ENCODE measurements at regions not wholly inside any gene's neighbourhood (a gene's known extent, or its start where the extent isn't known, plus 50 kb on each side); places are given as distances from the start of the nearest gene placed in this dataset.

DNA sequence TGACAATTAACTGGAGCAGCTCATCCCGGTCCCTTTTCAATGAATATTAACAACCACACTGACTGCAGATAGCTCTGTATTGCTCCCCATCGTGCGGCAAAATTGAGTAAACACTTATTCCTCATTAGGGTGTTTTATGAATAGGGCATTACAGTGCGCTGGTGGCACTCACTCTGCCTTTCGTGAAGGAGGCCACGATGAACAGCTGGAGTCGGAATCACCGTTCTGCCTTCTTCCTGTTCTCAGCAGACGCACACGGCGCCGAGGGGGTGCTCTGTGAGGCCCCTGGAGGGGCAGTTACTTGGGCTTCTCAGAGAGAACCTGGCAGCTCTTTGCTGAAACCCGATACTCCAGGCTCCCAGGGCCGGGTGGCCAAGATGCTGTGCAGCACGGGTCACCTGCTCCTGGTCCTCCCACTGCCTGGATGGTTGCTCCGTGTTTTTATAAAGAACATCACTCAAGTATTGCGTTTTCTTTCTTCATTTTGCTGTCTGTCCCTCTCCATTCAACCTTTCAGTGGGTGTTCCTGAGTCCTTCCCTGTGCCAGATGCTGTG, 241.9 kb downstream of the GLRX3 start:
- no peak for TF ChIP-seq EZH2 (IDR thresholded peaks at IDR 0.05; ENCODE audit: low read length, unreplicated experiment)
- TF ChIP-seq, protein P1, sequence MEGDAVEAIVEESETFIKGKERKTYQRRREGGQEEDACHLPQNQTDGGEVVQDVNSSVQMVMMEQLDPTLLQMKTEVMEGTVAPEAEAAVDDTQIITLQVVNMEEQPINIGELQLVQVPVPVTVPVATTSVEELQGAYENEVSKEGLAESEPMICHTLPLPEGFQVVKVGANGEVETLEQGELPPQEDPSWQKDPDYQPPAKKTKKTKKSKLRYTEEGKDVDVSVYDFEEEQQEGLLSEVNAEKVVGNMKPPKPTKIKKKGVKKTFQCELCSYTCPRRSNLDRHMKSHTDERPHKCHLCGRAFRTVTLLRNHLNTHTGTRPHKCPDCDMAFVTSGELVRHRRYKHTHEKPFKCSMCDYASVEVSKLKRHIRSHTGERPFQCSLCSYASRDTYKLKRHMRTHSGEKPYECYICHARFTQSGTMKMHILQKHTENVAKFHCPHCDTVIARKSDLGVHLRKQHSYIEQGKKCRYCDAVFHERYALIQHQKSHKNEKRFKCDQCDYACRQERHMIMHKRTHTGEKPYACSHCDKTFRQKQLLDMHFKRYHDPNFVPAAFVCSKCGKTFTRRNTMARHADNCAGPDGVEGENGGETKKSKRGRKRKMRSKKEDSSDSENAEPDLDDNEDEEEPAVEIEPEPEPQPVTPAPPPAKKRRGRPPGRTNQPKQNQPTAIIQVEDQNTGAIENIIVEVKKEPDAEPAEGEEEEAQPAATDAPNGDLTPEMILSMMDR (conservative IDR thresholded peaks at IDR 0.05; ENCODE audit: low read depth, low read length), result no peak
- no peak for TF ChIP-seq EZH2phosphoT487 (IDR thresholded peaks at IDR 0.05; ENCODE audit: borderline replicate concordance, low read length)
- CTCF ChIA-PET, result no interaction called here
- POLR2A ChIA-PET (ENCODE audit: unreplicated experiment), result no interaction called here
- Histone ChIP-seq H4K20me1 (ENCODE audit: low read length) (no peaks in the 10 kb centered on the region), H3K9me3 (ENCODE audit: low read length) (no peaks in the 10 kb centered on the region), H3K4me1 (ENCODE audit: insufficient read depth, low read length) (no peaks in the 10 kb centered on the region), H3K27ac (ENCODE audit: low read length) (no peak overlapping the region), H3K4me2 (ENCODE audit: low read length) (no peak overlapping the region), H3K27me3 (ENCODE audit: low read length) (no peaks in the 10 kb centered on the region), H3K36me3 (ENCODE audit: low read depth, low read length) (no peaks in the 10 kb centered on the region), H3K79me2 (ENCODE audit: low read length) (no peaks in the 10 kb centered on the region), H3K9ac (ENCODE audit: low read length) (no peak overlapping the region), H3K9me2 (replicated peaks; ENCODE audit: low read length) (no peaks in the 10 kb centered on the region), H3F3A (ENCODE audit: low read length, unreplicated experiment) (no peaks in the 10 kb centered on the region), H3K4me3 (ENCODE audit: low read length) (no peak overlapping the region), H2AFZ (ENCODE audit: low read length) (no peak overlapping the region)
- no TSS peak for BruUV-seq (replicated peaks)
- intact Hi-C loops (cut with micrococcal nuclease), result no loop called here
- DNase-seq (no peak), ATAC-seq (no peak)

DNA sequence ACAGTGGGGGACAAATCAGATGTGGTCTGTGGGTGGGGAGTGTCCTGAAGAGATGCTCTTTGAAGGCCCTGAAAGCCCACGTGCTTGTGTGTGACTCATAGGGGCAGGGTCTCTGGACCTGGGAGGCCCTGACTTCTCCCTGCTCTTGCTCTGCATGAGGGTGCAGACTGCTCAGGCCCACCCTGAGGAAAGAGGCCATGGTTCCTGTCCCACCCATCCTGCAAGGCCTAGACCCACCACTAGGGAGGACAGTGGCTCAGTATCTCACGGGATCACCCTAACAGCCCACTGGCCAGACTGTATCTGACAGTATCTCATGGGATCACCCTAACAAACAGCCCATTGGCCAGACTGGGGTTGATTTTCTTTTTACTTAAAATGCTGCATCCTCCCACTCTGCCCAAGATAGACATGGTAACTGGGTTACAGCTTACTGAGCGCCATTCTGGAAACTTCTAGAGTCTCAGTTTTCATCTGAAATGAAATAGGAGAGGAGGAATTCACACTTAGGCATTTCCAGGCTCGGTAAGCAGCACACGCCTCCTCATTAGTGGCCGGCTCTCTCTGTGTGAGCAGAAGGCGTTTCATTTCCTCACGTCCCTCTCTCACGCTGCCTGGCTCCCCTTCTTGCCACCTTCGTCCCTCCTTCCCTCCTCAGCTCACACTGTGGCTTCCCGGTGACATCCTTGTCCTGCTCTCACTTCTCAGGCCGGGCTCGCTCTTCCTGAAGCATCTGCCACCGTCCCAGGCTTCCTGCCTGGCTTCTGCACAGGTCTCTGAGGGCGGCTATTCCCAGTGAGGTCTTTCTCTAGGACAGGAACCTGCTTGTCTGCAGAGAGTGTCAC, 242.6 kb downstream of the GLRX3 start:
- Histone ChIP-seq H3K79me2 (ENCODE audit: low read length) (no peaks in the 10 kb centered on the region), H3K27me3 (ENCODE audit: low read length) (no peaks in the 10 kb centered on the region), H3K36me3 (ENCODE audit: low read depth, low read length) (no peaks in the 10 kb centered on the region), H3K4me2 (ENCODE audit: low read length) (no peak overlapping the region), H3F3A (ENCODE audit: low read length, unreplicated experiment) (no peaks in the 10 kb centered on the region), H3K9me2 (replicated peaks; ENCODE audit: low read length) (no peaks in the 10 kb centered on the region), H3K4me1 (ENCODE audit: insufficient read depth, low read length) (no peaks in the 10 kb centered on the region), H3K9me3 (ENCODE audit: low read length) (no peaks in the 10 kb centered on the region), H3K9ac (ENCODE audit: low read length) (no peak overlapping the region), H3K4me3 (ENCODE audit: low read length) (no peak overlapping the region), H3K27ac (ENCODE audit: low read length) (no peak overlapping the region), H2AFZ (ENCODE audit: low read length) (no peak overlapping the region), H4K20me1 (ENCODE audit: low read length) (no peaks in the 10 kb centered on the region)
- ChIA-PET CTCF (no interaction called here), POLR2A (ENCODE audit: unreplicated experiment) (no interaction called here)
- no TSS peak for BruUV-seq (replicated peaks)
- ATAC-seq, result no peak
- intact Hi-C loops (cut with micrococcal nuclease), result no loop called here
- DNase-seq, result no peak
- TF ChIP-seq EZH2 (IDR thresholded peaks at IDR 0.05; ENCODE audit: low read length, unreplicated experiment) (no peak), EZH2phosphoT487 (IDR thresholded peaks at IDR 0.05; ENCODE audit: borderline replicate concordance, low read length) (no peak)
- TF ChIP-seq, protein P1 (conservative IDR thresholded peaks at IDR 0.05; ENCODE audit: low read depth, low read length), result no peak

DNA sequence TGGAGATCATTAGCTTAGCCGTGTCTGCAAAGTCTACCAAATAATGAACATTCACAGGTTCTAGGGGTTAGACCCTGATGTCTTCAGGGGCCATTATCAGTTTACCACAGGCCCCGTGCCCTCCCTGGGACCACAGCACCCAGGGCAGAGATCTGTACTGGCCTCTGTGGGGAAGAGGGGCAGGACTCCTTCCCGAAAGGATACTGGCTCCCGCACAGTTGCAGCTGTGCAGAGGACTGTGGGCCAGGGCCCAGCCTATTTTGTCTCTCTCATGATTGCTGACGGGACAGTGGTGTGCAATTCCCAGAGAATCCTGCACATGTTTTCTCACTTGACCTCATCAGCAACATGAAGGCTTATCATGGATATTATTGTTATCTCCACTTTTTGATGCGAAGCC, 243.9 kb downstream of the GLRX3 start:
- no peak overlapping the region for H3K4me2 ChIP-seq (ENCODE audit: low read length)
- ATAC-seq (no peak), DNase-seq (no peak)
- no peaks in the 10 kb centered on the region for H3K79me2 ChIP-seq (ENCODE audit: low read length)
- H3K4me3 ChIP-seq (ENCODE audit: low read length), result no peak overlapping the region
- ChIA-PET POLR2A (ENCODE audit: unreplicated experiment) (no interaction called here), CTCF (no interaction called here)
- no peaks in the 10 kb centered on the region for H3K9me2 ChIP-seq (replicated peaks; ENCODE audit: low read length)
- no TSS peak for BruUV-seq (replicated peaks)
- no peak overlapping the region for H3K9ac ChIP-seq (ENCODE audit: low read length)
- H3K4me1 ChIP-seq (ENCODE audit: insufficient read depth, low read length), result no peaks in the 10 kb centered on the region
- H2AFZ ChIP-seq (ENCODE audit: low read length), result no peak overlapping the region
- intact Hi-C loops (cut with micrococcal nuclease), result no loop called here
- H3K27me3 ChIP-seq (ENCODE audit: low read length), result no peaks in the 10 kb centered on the region
- no peaks in the 10 kb centered on the region for H4K20me1 ChIP-seq (ENCODE audit: low read length)
- no peaks in the 10 kb centered on the region for H3F3A ChIP-seq (ENCODE audit: low read length, unreplicated experiment)
- no peak overlapping the region for H3K27ac ChIP-seq (ENCODE audit: low read length)
- H3K36me3 ChIP-seq (ENCODE audit: low read depth, low read length), result no peaks in the 10 kb centered on the region
- no peak for TF ChIP-seq EZH2 (IDR thresholded peaks at IDR 0.05; ENCODE audit: low read length, unreplicated experiment)
- TF ChIP-seq, protein P1 (conservative IDR thresholded peaks at IDR 0.05; ENCODE audit: low read depth, low read length), result no peak
- TF ChIP-seq EZH2phosphoT487 (IDR thresholded peaks at IDR 0.05; ENCODE audit: borderline replicate concordance, low read length), result no peak
- no peaks in the 10 kb centered on the region for H3K9me3 ChIP-seq (ENCODE audit: low read length)
